ENCODE measurements at regions not wholly inside any gene's neighbourhood (a gene's known extent, or its start where the extent isn't known, plus 50 kb on each side); places are given as distances from the start of the nearest gene placed in this dataset.

- TF ChIP-seq CTCF (IDR thresholded peaks at IDR 0.05; ENCODE audit: poor library complexity, severe bottlenecking): no peak
- TF ChIP-seq EP300 (conservative IDR thresholded peaks at IDR 0.05; ENCODE audit: poor library complexity, severe bottlenecking): no peak
- TF ChIP-seq EZH2 (IDR thresholded peaks at IDR 0.05; ENCODE audit: borderline replicate concordance, insufficient read depth, low read length, poor library complexity, severe bottlenecking): no peak
- TF ChIP-seq POLR2AphosphoS5 (IDR thresholded peaks at IDR 0.05): no peak
Measured at GRCh38 chr14:71532344-71532743, 399.9 kb upstream of the RGS6 start.
